Pancreas (tissue), 10 donors: ENCODE measurements at regions not wholly inside any gene's neighbourhood (a gene's known extent, or its start where the extent isn't known, plus 50 kb on each side); places are given as distances from the start of the nearest gene placed in this dataset.

Experiments
- ATAC-seq, 4 donors: fragments of 200-7000 bp; cut with Tn5 transposase; one replicate each; pipeline versions ENCODE4 v1.8.0 to v1.9.1; 2020; ENCODE audit warnings: mild to moderate bottlenecking in 4 of 4, moderate library complexity in 4 of 4
- DNase-seq, 6 donors: peaks; one replicate each; pipeline ENCODE4 v3.0.0-alpha.2; 2020
- FAIRE-seq: peaks from 2 replicates; lab custom pipeline; 2012; peaks lifted over from hg19 to GRCh38; lab: Jason Lieb, UNC
- H3K27ac ChIP-seq, 4 donors: fragments of 200-600 bp; sonication (generic); 1 replicate in 3 of 4; 2 replicates in 1 of 4; pipeline versions ENCODE4 v1.5.0 to v1.8.0; 2020
- H3K27me3 ChIP-seq, 4 donors: fragments of 200-600 bp; one replicate each; pipeline ENCODE4 v1.8.0; 2021
- H3K36me3 ChIP-seq, 3 donors: fragments of 200-600 bp; sonication (generic) in 1 of 3; one replicate each; pipeline versions ENCODE4 v1.5.0 to v1.8.0; 2020 to 2021
- H3K4me1 ChIP-seq, 3 donors: fragments of 200-600 bp; one replicate each; pipeline ENCODE4 v1.8.0; 2021
- H3K4me3 ChIP-seq, 4 donors: fragments of 200-600 bp; sonication (generic) in 2 of 4; one replicate each; pipeline versions ENCODE4 v1.5.0 to v1.8.0; 2020 to 2021
- H3K9me3 ChIP-seq, 4 donors: fragments of 200-600 bp; one replicate each; pipeline ENCODE4 v1.8.0; 2021
- CTCF ChIP-seq, 4 donors: fragments of 200-600 bp; sonication (generic) in 3 of 4; IDR thresholded peaks; one replicate each; pipeline versions ENCODE4 v1.5.0 to v1.8.0; 2021; ENCODE audit warnings: antibody characterized with exemption in 4 of 4
- WGBS, 2 donors: extraction: QIAGEN DNeasy Blood & Tissue Kit; methylation state at CpG; one replicate each; pipeline ENCODE4 v1.1.7; 2013; 5-methylcytosine and 5-hydroxymethylcytosine counted together
- intact Hi-C, 3 donors: fragments of 100-400 bp; cut with DNase I; formaldehyde crosslinking; loops; one replicate each; pipeline versions ENCODE4 v1.11.1 to v1.14.2; 2022
- donor health status: healthy with polysubstance abuse.
- donor health status: DM: no; HTN: no; CAD: no; lungs with moderate emphysema.
- donor health status: DM: no; HTN: no; CAD: no.
- donor health status: control.
- donor health status: control.
- donor health status: Bipolar disorder and iron deficiency.
- donor health status: DM: yes; HTN: yes; CAD: no.
- donor health status: DM: no; HTN: no; CAD: no.
- donor health status: DM: no; HTN: no; CAD: no.
- donor health status: DM: yes; HTN: yes; CAD: no.

- WGBS, 2 donors, result 84 to 90% methylated on average over 2 of the region's 2 CpGs
- no peak for TF ChIP-seq CTCF (IDR thresholded peaks at IDR 0.05)
- Histone ChIP-seq H3K9me3 (no peaks in the 10 kb centered on the region), H3K36me3 (no peaks in the 10 kb centered on the region), H3K4me1 (no peaks in the 10 kb centered on the region), H3K27ac (no peak overlapping the region), H3K4me3 (no peak overlapping the region), H3K27me3 (no peaks in the 10 kb centered on the region)
- DNase-seq (no peak), FAIRE-seq (no peak), ATAC-seq (no peak)
- intact Hi-C loops, result no loop called here
Observed at GRCh38 chr1:81574408-81574807, 226.3 kb upstream of the ADGRL2 start.

GRCh38 chr1:81573458-81573857, 227.3 kb upstream of the ADGRL2 start:
- ATAC-seq (no peak), FAIRE-seq (no peak), DNase-seq (no peak)
- no peak for TF ChIP-seq CTCF (IDR thresholded peaks at IDR 0.05)
- no peaks in the 10 kb centered on the region for H3K36me3 ChIP-seq
- intact Hi-C loops, result no loop called here
- H3K4me1 ChIP-seq, result no peaks in the 10 kb centered on the region
- H3K27me3 ChIP-seq, result no peaks in the 10 kb centered on the region
- H3K9me3 ChIP-seq, result no peaks in the 10 kb centered on the region
- 41 to 58% methylated on average over 2 of the region's 2 CpGs for WGBS, 2 donors
- H3K4me3 ChIP-seq, result no peak overlapping the region
- no peak overlapping the region for H3K27ac ChIP-seq

DNA sequence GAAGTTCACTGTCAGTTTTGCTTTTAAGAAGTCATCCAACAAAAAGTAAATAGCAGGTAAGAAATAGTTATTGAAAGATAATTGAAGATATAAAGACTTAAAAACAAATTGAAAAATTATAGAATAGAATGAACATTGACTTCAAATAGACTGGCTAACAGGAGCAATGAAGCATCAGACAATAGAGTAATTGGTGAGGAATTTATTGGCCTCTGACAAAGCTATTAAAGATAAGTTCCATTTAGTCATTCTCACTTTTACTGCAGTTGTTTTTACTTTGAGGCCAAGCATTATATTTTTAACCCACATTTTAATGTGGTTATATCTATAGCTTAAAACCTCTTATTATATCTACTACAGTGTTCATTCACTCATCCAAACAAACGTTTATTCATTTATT, 228.8 kb upstream of the ADGRL2 start:
- no peaks in the 10 kb centered on the region for H3K9me3 ChIP-seq
- FAIRE-seq (no peak), ATAC-seq (no peak), DNase-seq (no peak)
- H3K4me3 ChIP-seq, result no peak overlapping the region
- intact Hi-C loops, result no loop called here
- no peaks in the 10 kb centered on the region for H3K27me3 ChIP-seq
- H3K27ac ChIP-seq, result no peak overlapping the region
- no peak for TF ChIP-seq CTCF (IDR thresholded peaks at IDR 0.05)
- no peaks in the 10 kb centered on the region for H3K36me3 ChIP-seq
- WGBS, 2 donors, result 45 to 55% methylated on average over 1 of the region's 1 CpG
- no peaks in the 10 kb centered on the region for H3K4me1 ChIP-seq

- FAIRE-seq (no peak), ATAC-seq (no peak), DNase-seq (no peak)
- Histone ChIP-seq H3K4me3 (no peak overlapping the region), H3K9me3 (no peaks in the 10 kb centered on the region), H3K27me3 (no peaks in the 10 kb centered on the region), H3K36me3 (no peaks in the 10 kb centered on the region), H3K4me1 (no peaks in the 10 kb centered on the region), H3K27ac (no peak overlapping the region)
- intact Hi-C loops, result no loop called here
- 90 to 94% methylated on average over 1 of the region's 1 CpG for WGBS, 2 donors
- TF ChIP-seq CTCF (IDR thresholded peaks at IDR 0.05), result no peak
Observed at GRCh38 chr1:81569761-81570160, 231.0 kb upstream of the ADGRL2 start.

GRCh38 chr1:81563632-81564031, 237.1 kb upstream of the ADGRL2 start:
- Histone ChIP-seq H3K4me1 (no peaks in the 10 kb centered on the region), H3K4me3 (no peak overlapping the region), H3K27ac (no peak overlapping the region), H3K27me3 (no peaks in the 10 kb centered on the region), H3K36me3 (no peaks in the 10 kb centered on the region), H3K9me3 (no peaks in the 10 kb centered on the region)
- no peak for DNase-seq
- no peak for ATAC-seq
- TF ChIP-seq CTCF (IDR thresholded peaks at IDR 0.05), result no peak
- FAIRE-seq, result no peak
- intact Hi-C loops, result no loop called here
